GM23248 (cell line): ENCODE measurements at regions not wholly inside any gene's neighbourhood (a gene's known extent, or its start where the extent isn't known, plus 50 kb on each side); places are given as distances from the start of the nearest gene placed in this dataset.

ENCODE experiments used
- DNase-seq: peaks from one replicate; pipeline ENCODE4 v3.0.0-alpha.2; 2015
- H2AFZ ChIP-seq: fragments of 200-600 bp; sonication (generic); 2 replicates; pipeline ENCODE4 v1.6.1; 2016; ENCODE audit warnings: antibody characterized with exemption
- H3F3A ChIP-seq: fragments of 200-600 bp; sonication (generic); 2 replicates; pipeline ENCODE4 v1.6.1; 2016; ENCODE audit warnings: mild to moderate bottlenecking, antibody characterized with exemption, mixed run types; ENCODE audit not compliant: insufficient read depth
- H3K27ac ChIP-seq: fragments of 200-600 bp; sonication (generic); 2 replicates; pipeline ENCODE4 v1.5.1; 2016; ENCODE audit warnings: mild to moderate bottlenecking
- H3K27me3 ChIP-seq: fragments of 200-600 bp; sonication (generic); replicated peaks from 2 replicates; pipeline ENCODE4 v1.6.1; 2016; ENCODE audit warnings: mild to moderate bottlenecking; ENCODE audit not compliant: insufficient read depth
- H3K36me3 ChIP-seq: fragments of 200-600 bp; sonication (generic); 2 replicates; pipeline ENCODE4 v1.6.1; 2016; ENCODE audit warnings: low read depth, mild to moderate bottlenecking
- H3K4me1 ChIP-seq: fragments of 200-600 bp; sonication (generic); 2 replicates; pipeline ENCODE4 v1.6.1; 2016; ENCODE audit warnings: mild to moderate bottlenecking; ENCODE audit not compliant: insufficient read depth
- H3K4me2 ChIP-seq: fragments of 200-600 bp; sonication (generic); one replicate; pipeline ENCODE4 v1.6.1; 2016; ENCODE audit warnings: mild to moderate bottlenecking; ENCODE audit not compliant: unreplicated experiment
- H3K4me3 ChIP-seq: fragments of 200-600 bp; sonication (generic); 2 replicates; pipeline ENCODE4 v1.5.1; 2016; ENCODE audit warnings: mild to moderate bottlenecking
- H3K79me2 ChIP-seq: fragments of 200-600 bp; sonication (generic); 2 replicates; pipeline ENCODE4 v1.6.1; 2016; ENCODE audit warnings: mild to moderate bottlenecking; ENCODE audit not compliant: insufficient read depth
- H3K9ac ChIP-seq: fragments of 200-600 bp; sonication (generic); 2 replicates; pipeline ENCODE4 v1.6.1; 2016; ENCODE audit warnings: mild to moderate bottlenecking
- H3K9me2 ChIP-seq: fragments of 200-600 bp; sonication (generic); 2 replicates; pipeline ENCODE4 v1.6.1; 2016; ENCODE audit warnings: mixed run types, mild to moderate bottlenecking, moderate library complexity; ENCODE audit not compliant: insufficient read depth
- H3K9me3 ChIP-seq: fragments of 200-600 bp; sonication (generic); one replicate; pipeline ENCODE4 v1.6.1; 2017; ENCODE audit warnings: low read depth
- H4K20me1 ChIP-seq: fragments of 200-600 bp; sonication (generic); 2 replicates; pipeline ENCODE4 v1.6.0; 2016; ENCODE audit not compliant: insufficient read depth
- EZH2 ChIP-seq: fragments of 200-600 bp; sonication (generic); IDR thresholded peaks from 2 replicates; pipeline ENCODE4 v1.6.1; 2018; ENCODE audit warnings: antibody characterized with exemption, mild to moderate bottlenecking; ENCODE audit not compliant: insufficient read depth, poor library complexity, severe bottlenecking
- EZH2phosphoT487 ChIP-seq: fragments of 200-600 bp; sonication (generic); IDR thresholded peaks from 2 replicates; pipeline ENCODE4 v1.6.1; 2018; ENCODE audit warnings: antibody characterized with exemption, moderate library complexity, mild to moderate bottlenecking, low read depth; ENCODE audit not compliant: insufficient read depth
- WGBS, 2 experiments: methylation state at CpG; one replicate each; pipeline ENCODE4 v1.1.6; 2015 to 2017; ENCODE audit warnings: low lambda C conversion rate in 2 of 2, low coverage in 1 of 2; ENCODE audit errors: missing lambda C conversion rate in 2 of 2; 5-methylcytosine and 5-hydroxymethylcytosine counted together
- in situ Hi-C: fragments of 300-500 bp; cut with MboI; formaldehyde crosslinking; loops from 2 replicates; pipeline ENCODE4 v1.15.0; 2020

DNA sequence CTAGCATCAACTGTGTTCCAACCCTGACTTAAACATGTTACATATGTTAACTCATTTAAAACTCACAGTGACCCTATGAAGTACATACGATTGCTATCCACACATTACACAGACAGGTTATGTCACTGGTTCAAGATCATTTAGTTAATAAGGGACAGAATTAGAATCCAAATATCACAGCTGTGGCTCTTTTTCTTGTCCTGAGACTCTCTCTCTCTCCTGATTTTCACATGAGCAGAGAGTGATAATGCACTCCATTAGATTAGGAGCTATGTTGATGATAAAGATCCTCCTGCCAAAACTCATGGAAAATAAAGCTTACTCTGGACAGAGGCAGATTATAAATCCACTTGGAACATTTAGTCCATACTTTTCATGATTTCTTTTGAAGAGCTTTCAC is 408.3 kb downstream of the PPARGC1A start:
- 30 to 32% methylated on average over 1 of the region's 1 CpG for WGBS, 2 experiments
- Histone ChIP-seq H3F3A (no peaks in the 10 kb centered on the region), H3K4me2 (no peak overlapping the region), H3K36me3 (no peaks in the 10 kb centered on the region), H3K4me1 (no peaks in the 10 kb centered on the region), H3K79me2 (no peaks in the 10 kb centered on the region), H3K9ac (no peak overlapping the region), H3K27ac (no peak overlapping the region), H4K20me1 (no peaks in the 10 kb centered on the region), H3K9me2 (no peaks in the 10 kb centered on the region), H3K4me3 (no peak overlapping the region), H3K27me3 (no peaks in the 10 kb centered on the region), H2AFZ (no peak overlapping the region), H3K9me3 (no peaks in the 10 kb centered on the region)
- no peak for DNase-seq
- in situ Hi-C loops, result no loop called here
- TF ChIP-seq EZH2phosphoT487 (no peak), EZH2 (no peak)

DNA sequence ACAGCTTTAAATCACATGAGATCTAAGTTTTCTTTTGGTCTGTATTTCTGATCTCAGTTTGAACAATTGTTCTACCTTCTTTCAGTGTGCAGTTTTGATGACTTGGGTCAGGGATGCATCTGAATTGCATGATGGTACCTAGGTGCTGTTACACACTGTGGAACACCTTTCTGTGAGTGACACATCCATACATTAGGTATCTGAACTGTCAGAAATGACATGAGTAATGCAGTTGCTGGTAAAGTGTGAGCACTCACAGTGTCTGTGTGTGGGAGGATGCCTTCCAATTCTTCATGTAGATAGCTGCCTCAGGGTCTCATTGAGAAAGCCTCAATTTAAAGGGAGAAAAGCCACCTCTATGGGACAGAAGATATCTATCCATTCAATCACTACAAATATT is 411.9 kb downstream of the PPARGC1A start:
- in situ Hi-C loops, result no loop called here
- no peak overlapping the region for H3K4me3 ChIP-seq

DNA sequence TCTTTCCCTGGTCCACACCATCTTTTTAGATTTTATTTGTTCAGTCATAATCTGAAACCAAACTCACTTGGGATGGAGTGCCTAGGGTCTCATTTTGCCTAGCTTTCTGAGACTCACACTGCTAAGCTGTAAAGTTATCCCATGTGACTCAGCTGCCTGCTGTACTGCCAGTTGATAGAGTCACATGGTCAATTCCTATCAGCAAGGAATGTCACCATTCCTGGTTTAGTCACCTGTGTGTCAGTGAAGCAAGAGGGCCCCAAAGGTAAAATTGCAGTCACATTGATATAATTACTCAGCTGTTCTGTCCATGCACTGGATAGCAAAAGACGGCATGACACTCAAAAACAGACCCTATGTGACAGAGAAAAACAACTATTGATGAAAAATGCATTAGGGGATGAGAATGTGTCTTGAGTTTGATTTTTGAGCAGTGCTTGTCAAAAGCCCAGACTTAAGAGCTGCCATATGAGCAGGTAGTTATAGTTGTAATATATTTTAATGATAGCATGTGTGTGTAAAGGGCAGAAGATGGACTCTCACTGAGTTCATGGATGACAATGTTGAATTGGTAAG is 413.2 kb downstream of the PPARGC1A start:
- Histone ChIP-seq H3F3A (no peaks in the 10 kb centered on the region), H3K9me2 (no peaks in the 10 kb centered on the region), H3K79me2 (no peaks in the 10 kb centered on the region), H3K27ac (no peak overlapping the region), H4K20me1 (no peaks in the 10 kb centered on the region), H2AFZ (no peak overlapping the region), H3K4me2 (no peak overlapping the region), H3K4me1 (no peaks in the 10 kb centered on the region), H3K27me3 (no peaks in the 10 kb centered on the region), H3K9ac (no peak overlapping the region), H3K4me3 (no peak overlapping the region), H3K36me3 (no peaks in the 10 kb centered on the region), H3K9me3 (no peaks in the 10 kb centered on the region)
- DNase-seq, result no peak
- in situ Hi-C loops, result no loop called here
- WGBS, 2 experiments, result 0 to 18% methylated on average over 1 of the region's 1 CpG
- TF ChIP-seq EZH2phosphoT487 (no peak), EZH2 (no peak)

More for the DNA sequence above, 411.9 kb downstream of the PPARGC1A start:
- TF ChIP-seq EZH2 (no peak), EZH2phosphoT487 (no peak)
- no peak overlapping the region for H3K9ac ChIP-seq
- H3K4me2 ChIP-seq, result no peak overlapping the region
- H4K20me1 ChIP-seq, result no peaks in the 10 kb centered on the region
- no peaks in the 10 kb centered on the region for H3K27me3 ChIP-seq
- H3K4me1 ChIP-seq, result no peaks in the 10 kb centered on the region
- H3F3A ChIP-seq, result no peaks in the 10 kb centered on the region
- H3K79me2 ChIP-seq, result no peaks in the 10 kb centered on the region
- DNase-seq, result no peak
- H3K36me3 ChIP-seq, result no peaks in the 10 kb centered on the region
- H3K9me2 ChIP-seq, result no peaks in the 10 kb centered on the region
- no peaks in the 10 kb centered on the region for H3K9me3 ChIP-seq
- H2AFZ ChIP-seq, result no peak overlapping the region
- no peak overlapping the region for H3K27ac ChIP-seq

DNA sequence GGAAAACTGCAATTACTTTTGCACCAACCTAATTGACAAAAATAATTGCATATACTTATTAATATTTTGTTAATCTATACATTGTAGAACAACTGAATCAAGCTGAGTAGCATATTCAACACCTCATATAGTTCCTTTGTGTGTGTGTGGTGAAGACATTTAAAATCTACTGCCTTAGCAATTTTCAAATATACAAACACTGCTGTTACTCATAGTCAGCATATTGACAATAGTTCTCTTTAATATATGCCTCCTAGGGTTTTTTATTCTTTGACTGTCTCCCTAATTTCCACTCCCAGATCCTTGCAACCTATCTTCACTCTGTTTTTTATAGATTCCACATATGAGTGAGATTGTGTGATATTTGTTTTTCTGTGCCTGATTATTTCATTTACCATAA is 426.8 kb downstream of the PPARGC1A start:
- Histone ChIP-seq H3K27me3 (no peaks in the 10 kb centered on the region), H3K9me2 (no peaks in the 10 kb centered on the region), H3F3A (no peaks in the 10 kb centered on the region), H4K20me1 (no peaks in the 10 kb centered on the region), H3K4me3 (no peak overlapping the region), H3K9ac (no peak overlapping the region), H3K4me1 (no peaks in the 10 kb centered on the region), H3K36me3 (no peaks in the 10 kb centered on the region), H3K79me2 (no peaks in the 10 kb centered on the region), H3K9me3 (no peaks in the 10 kb centered on the region), H2AFZ (no peak overlapping the region), H3K4me2 (no peak overlapping the region), H3K27ac (no peak overlapping the region)
- DNase-seq, result no peak
- TF ChIP-seq EZH2phosphoT487 (no peak), EZH2 (no peak)
- in situ Hi-C loops, result no loop called here

DNA sequence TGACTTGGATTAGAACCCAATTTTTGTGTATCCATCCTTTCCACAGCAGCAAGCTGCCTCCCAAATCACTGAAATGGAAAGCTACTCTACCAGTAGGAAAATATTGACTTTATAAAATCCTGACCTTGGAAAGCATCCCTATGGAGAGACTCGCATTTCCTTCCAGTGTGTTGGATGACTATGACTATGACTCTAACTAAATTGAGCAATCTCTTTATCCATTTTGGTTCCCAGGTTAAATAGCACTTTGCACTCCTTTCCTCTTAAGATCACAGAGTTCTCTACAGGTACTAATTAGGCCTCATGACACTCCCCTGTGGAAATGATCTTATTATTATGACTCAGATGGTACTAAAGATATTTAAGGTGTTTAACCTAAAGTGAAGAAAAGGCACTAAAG is 431.8 kb downstream of the PPARGC1A start:
- no peak overlapping the region for H3K9ac ChIP-seq
- 14 to 18% methylated on average over 1 of the region's 1 CpG for WGBS, 2 experiments
- DNase-seq, result no peak
- in situ Hi-C loops, result no loop called here
- H3K9me3 ChIP-seq, result no peaks in the 10 kb centered on the region
- H3K4me3 ChIP-seq, result no peak overlapping the region
- H3K79me2 ChIP-seq, result no peaks in the 10 kb centered on the region
- H3K27ac ChIP-seq, result no peak overlapping the region
- no peak overlapping the region for H3K4me2 ChIP-seq
- H3K36me3 ChIP-seq, result no peaks in the 10 kb centered on the region
- TF ChIP-seq EZH2phosphoT487 (no peak), EZH2 (no peak)
- no peaks in the 10 kb centered on the region for H3K9me2 ChIP-seq
- H3F3A ChIP-seq, result no peaks in the 10 kb centered on the region
- no peaks in the 10 kb centered on the region for H3K27me3 ChIP-seq
- H2AFZ ChIP-seq, result no peak overlapping the region
- H4K20me1 ChIP-seq, result no peaks in the 10 kb centered on the region
- no peaks in the 10 kb centered on the region for H3K4me1 ChIP-seq
